HT1080 (cell line): ENCODE measurements at regions not wholly inside any gene's neighbourhood (a gene's known extent, or its start where the extent isn't known, plus 50 kb on each side); places are given as distances from the start of the nearest gene placed in this dataset.

Experiments used
- DNase-seq: peaks from one replicate; pipeline ENCODE4 v3.0.0-alpha.2; 2015; ENCODE audit warnings: low read depth

GRCh38 chr13:65085977-65086376 lies 2144.2 kb downstream of the PCDH9 start:
- DNase-seq, result no peak

GRCh38 chr13:65074248-65074647 lies 2155.9 kb downstream of the PCDH9 start:
- DNase-seq, result no peak

GRCh38 chr13:65064967-65065366 lies 2165.2 kb downstream of the PCDH9 start:
- no peak for DNase-seq

GRCh38 chr13:65063753-65064152 lies 2166.4 kb downstream of the PCDH9 start:
- DNase-seq, result no peak

- no peak for DNase-seq
These were observed 2172.2 kb downstream of the PCDH9 start for GRCh38 chr13:65057986-65058385.

GRCh38 chr13:65054277-65054676 lies 2175.9 kb downstream of the PCDH9 start:
- no peak for DNase-seq

- no peak for DNase-seq
These were observed 2193.1 kb downstream of the PCDH9 start for GRCh38 chr13:65036999-65037398.

GRCh38 chr13:65035302-65035701 lies 2194.8 kb downstream of the PCDH9 start:
- no peak for DNase-seq

GRCh38 chr13:65034266-65034665 lies 2195.9 kb downstream of the PCDH9 start:
- no peak for DNase-seq

GRCh38 chr13:65032825-65033224 lies 2197.3 kb downstream of the PCDH9 start:
- DNase-seq, result no peak

- no peak for DNase-seq
These were observed 2202.0 kb downstream of the PCDH9 start for GRCh38 chr13:65028101-65028500.

GRCh38 chr13:65026505-65026904 lies 2203.6 kb downstream of the PCDH9 start:
- no peak for DNase-seq

GRCh38 chr13:65011378-65011777 lies 2218.8 kb downstream of the PCDH9 start:
- DNase-seq, result no peak

- DNase-seq, result no peak
These were observed 2232.7 kb downstream of the PCDH9 start for GRCh38 chr13:64997438-64997837.

- no peak for DNase-seq
These were observed 2236.5 kb downstream of the PCDH9 start for GRCh38 chr13:64993514-64994164.

GRCh38 chr13:64992314-64992713 lies 2237.8 kb downstream of the PCDH9 start:
- no peak for DNase-seq

- no peak for DNase-seq
These were observed 2245.1 kb downstream of the PCDH9 start for GRCh38 chr13:64985075-64985474.

GRCh38 chr13:64962404-64962803 lies 2267.7 kb downstream of the PCDH9 start:
- no peak for DNase-seq

- DNase-seq, result no peak
These were observed 2270.9 kb downstream of the PCDH9 start for GRCh38 chr13:64959276-64959675.

GRCh38 chr13:64958106-64958505 lies 2272.0 kb downstream of the PCDH9 start:
- no peak for DNase-seq

- no peak for DNase-seq
These were observed 2291.5 kb downstream of the PCDH9 start for GRCh38 chr13:64938660-64939059.

GRCh38 chr13:64937302-64937701 lies 2292.8 kb downstream of the PCDH9 start:
- no peak for DNase-seq

GRCh38 chr13:64936879-64937278 lies 2293.3 kb downstream of the PCDH9 start:
- DNase-seq, result no peak

- DNase-seq, result no peak
These were observed 2294.7 kb downstream of the PCDH9 start for GRCh38 chr13:64935441-64935840.
